Esophagus squamous epithelium (tissue), 4 donors: ENCODE measurements at regions not wholly inside any gene's neighbourhood (a gene's known extent, or its start where the extent isn't known, plus 50 kb on each side); places are given as distances from the start of the nearest gene placed in this dataset.

ENCODE experiments used
- POLR2A ChIP-seq, 4 donors: fragments of 450-650 bp; IDR thresholded peaks; one replicate each; pipeline ENCODE4 v1.6.1; 2017; ENCODE audit warnings: antibody characterized with exemption in 4 of 4, mild to moderate bottlenecking in 4 of 4, moderate library complexity in 3 of 4
- TF ChIP-seq, protein P1 (sequence below), 6 experiments: fragments of 450-650 bp in 4 of 6; fragments of 200-600 bp in 2 of 6; sonication (generic) in 2 of 6; IDR thresholded peaks; one replicate each; pipeline ENCODE4 v1.5.1; 2016 to 2019; ENCODE audit warnings: antibody characterized with exemption in 6 of 6, mild to moderate bottlenecking in 4 of 6, moderate library complexity in 4 of 6

DNA sequence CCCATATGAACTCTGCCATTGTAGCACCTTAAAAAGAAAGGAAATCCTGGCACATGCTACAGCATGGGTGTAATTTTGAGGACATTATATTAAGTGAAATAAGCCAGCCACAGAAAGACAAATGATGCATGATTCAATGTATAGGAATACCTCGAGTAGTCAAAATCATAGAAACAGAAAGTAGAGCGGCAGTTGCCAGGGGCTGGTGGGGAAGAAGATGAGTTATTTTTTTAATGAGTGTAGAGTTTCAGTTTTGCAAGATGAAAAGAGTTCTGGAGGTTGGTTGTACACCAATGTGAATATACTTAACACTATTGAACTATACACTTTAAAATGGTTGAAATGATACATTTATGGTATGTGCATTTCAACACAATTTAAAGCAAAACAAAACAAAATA lies 133.0 kb downstream of the ZDHHC21 start:
- TF ChIP-seq, protein P1, sequence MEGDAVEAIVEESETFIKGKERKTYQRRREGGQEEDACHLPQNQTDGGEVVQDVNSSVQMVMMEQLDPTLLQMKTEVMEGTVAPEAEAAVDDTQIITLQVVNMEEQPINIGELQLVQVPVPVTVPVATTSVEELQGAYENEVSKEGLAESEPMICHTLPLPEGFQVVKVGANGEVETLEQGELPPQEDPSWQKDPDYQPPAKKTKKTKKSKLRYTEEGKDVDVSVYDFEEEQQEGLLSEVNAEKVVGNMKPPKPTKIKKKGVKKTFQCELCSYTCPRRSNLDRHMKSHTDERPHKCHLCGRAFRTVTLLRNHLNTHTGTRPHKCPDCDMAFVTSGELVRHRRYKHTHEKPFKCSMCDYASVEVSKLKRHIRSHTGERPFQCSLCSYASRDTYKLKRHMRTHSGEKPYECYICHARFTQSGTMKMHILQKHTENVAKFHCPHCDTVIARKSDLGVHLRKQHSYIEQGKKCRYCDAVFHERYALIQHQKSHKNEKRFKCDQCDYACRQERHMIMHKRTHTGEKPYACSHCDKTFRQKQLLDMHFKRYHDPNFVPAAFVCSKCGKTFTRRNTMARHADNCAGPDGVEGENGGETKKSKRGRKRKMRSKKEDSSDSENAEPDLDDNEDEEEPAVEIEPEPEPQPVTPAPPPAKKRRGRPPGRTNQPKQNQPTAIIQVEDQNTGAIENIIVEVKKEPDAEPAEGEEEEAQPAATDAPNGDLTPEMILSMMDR (IDR thresholded peaks at IDR 0.05): no peak
- no peak for TF ChIP-seq POLR2A (IDR thresholded peaks at IDR 0.05)
